Stomach (tissue), 8 donors: ENCODE measurements at regions not wholly inside any gene's neighbourhood (a gene's known extent, or its start where the extent isn't known, plus 50 kb on each side); places are given as distances from the start of the nearest gene placed in this dataset.

Source experiments
- DNase-seq, 2 donors: peaks; one replicate each; pipeline versions ENCODE4 v3.0.0 to v3.0.0-alpha.2; 2013 to 2019
- H3K27ac ChIP-seq, 5 donors: fragments of 200-600 bp in 4 of 5; sonication (generic) in 4 of 5; one replicate each; pipeline ENCODE4 v1.5.1; 2013 to 2019; ENCODE audit warnings: mild to moderate bottlenecking in 1 of 5, moderate library complexity in 1 of 5
- H3K27me3 ChIP-seq, 3 donors: fragments of 200-600 bp; sonication (generic); one replicate each; pipeline ENCODE4 v1.5.1; 2017 to 2019; ENCODE audit warnings: mixed run types in 1 of 3
- H3K36me3 ChIP-seq, 4 donors: fragments of 200-600 bp; sonication (generic); 1 replicate in 3 of 4; 2 replicates in 1 of 4; pipeline ENCODE4 v1.5.1; 2016 to 2019
- H3K4me1 ChIP-seq, 4 donors: fragments of 200-600 bp; sonication (generic); one replicate each; pipeline ENCODE4 v1.5.1; 2016 to 2019
- H3K4me3 ChIP-seq, 4 donors: fragments of 200-600 bp; sonication (generic) in 3 of 4; one replicate each; pipeline ENCODE4 v1.5.1; 2016 to 2019; ENCODE audit warnings: mild to moderate bottlenecking in 1 of 4
- H3K9me3 ChIP-seq, 4 donors: fragments of 200-600 bp; sonication (generic); one replicate each; pipeline ENCODE4 v1.5.1; 2016 to 2019
- EP300 ChIP-seq: sonication (generic); formaldehyde crosslinking; IDR thresholded peaks from one replicate; pipeline ENCODE4 v1.6.1; 2017; ENCODE audit warnings: antibody characterized with exemption
- POLR2A ChIP-seq, 4 donors: fragments of 450-650 bp; IDR thresholded peaks; one replicate each; pipeline ENCODE4 v1.6.1; 2016; ENCODE audit warnings: antibody characterized with exemption in 4 of 4, control low read depth in 2 of 4, mild to moderate bottlenecking in 1 of 4, moderate library complexity in 1 of 4
- POLR2AphosphoS5 ChIP-seq, 3 donors: sonication (generic); formaldehyde crosslinking; IDR thresholded peaks; one replicate each; pipeline ENCODE4 v1.6.1; 2016; ENCODE audit warnings: antibody characterized with exemption in 3 of 3
- WGBS, 5 donors: extraction: QIAGEN DNeasy Blood & Tissue Kit in 3 of 5; methylation state at CpG; one replicate each; pipeline versions ENCODE4 v1.1.5 to v1.1.7; 2013 to 2018; 5-methylcytosine and 5-hydroxymethylcytosine counted together
- intact Hi-C: fragments of 100-400 bp; cut with DNase I; formaldehyde crosslinking; loops from one replicate; pipeline ENCODE4 v1.15.1; 2023; ENCODE audit warnings: low total_unique reads
- TF ChIP-seq, protein P1 (sequence below), 7 experiments: fragments of 450-650 bp in 4 of 7; fragments of 200-600 bp in 3 of 7; sonication (generic) in 3 of 7; IDR thresholded peaks; one replicate each; pipeline ENCODE4 v1.5.1; 2016 to 2019; ENCODE audit warnings: antibody characterized with exemption in 7 of 7, control low read depth in 2 of 7, mild to moderate bottlenecking in 1 of 7
- donor health status: healthy with polysubstance abuse.
- donor health status: Bipolar disorder and iron deficiency.
- donor health status: healthy.

DNA sequence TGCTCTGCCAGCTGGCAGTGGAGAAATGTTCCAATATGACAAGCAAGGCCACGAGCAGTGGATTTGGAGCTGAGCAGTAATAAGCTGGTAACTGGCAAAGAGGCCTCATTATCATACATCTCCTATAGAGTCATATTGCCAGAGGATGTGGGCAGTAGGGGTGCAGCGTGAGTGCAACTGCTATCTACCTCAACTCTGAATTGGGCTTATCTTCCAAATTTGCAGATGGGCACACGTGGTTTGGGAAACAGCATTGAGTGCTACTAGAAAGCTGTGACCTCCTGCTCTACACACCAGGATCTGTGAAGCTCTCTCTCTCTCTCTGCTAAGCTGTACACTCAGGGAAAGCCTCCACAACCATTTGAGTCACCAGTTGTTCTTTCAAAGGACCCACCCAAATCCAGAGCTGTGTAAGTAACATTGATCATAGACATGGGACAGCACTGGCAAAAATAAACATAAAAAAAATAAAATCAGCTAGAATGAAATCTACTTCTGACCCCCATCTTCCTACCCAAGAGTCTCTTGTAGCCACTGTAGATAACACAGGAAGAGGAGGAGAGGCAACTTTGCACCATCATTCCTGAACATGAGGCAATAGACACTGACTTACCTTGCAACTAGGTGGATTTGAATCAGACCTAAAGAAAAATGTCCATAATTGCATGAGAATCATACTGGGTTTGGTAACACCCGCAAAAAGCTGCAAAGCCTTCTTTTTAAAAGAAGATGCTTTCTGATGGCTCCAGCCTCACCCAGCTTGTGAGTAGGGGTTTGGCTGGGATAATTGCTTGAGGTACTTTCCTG is 82.9 kb upstream of the THBS1 start:
- Histone ChIP-seq H3K27me3 (no peaks in the 10 kb centered on the region), H3K36me3 (no peaks in the 10 kb centered on the region), H3K4me1 (peaks cover 0 to 18% (median 8%) of the 10 kb centered on the region in 4 donors), H3K4me3 (no peak overlapping the region), H3K27ac (peak overlapping the region in 2 of 5 donors; percentile 38 to 54), H3K9me3 (no peaks in the 10 kb centered on the region)
- WGBS, 5 donors, result 42 to 61% (median 49%) methylated on average over 3 to 4 of the region's 4 CpGs
- no peak for DNase-seq
- TF ChIP-seq, protein P1, sequence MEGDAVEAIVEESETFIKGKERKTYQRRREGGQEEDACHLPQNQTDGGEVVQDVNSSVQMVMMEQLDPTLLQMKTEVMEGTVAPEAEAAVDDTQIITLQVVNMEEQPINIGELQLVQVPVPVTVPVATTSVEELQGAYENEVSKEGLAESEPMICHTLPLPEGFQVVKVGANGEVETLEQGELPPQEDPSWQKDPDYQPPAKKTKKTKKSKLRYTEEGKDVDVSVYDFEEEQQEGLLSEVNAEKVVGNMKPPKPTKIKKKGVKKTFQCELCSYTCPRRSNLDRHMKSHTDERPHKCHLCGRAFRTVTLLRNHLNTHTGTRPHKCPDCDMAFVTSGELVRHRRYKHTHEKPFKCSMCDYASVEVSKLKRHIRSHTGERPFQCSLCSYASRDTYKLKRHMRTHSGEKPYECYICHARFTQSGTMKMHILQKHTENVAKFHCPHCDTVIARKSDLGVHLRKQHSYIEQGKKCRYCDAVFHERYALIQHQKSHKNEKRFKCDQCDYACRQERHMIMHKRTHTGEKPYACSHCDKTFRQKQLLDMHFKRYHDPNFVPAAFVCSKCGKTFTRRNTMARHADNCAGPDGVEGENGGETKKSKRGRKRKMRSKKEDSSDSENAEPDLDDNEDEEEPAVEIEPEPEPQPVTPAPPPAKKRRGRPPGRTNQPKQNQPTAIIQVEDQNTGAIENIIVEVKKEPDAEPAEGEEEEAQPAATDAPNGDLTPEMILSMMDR (IDR thresholded peaks at IDR 0.05), result no peak
- no peak for TF ChIP-seq EP300
- no peak for TF ChIP-seq POLR2AphosphoS5 (IDR thresholded peaks at IDR 0.05)
- TF ChIP-seq POLR2A (IDR thresholded peaks at IDR 0.05), result no peak
- intact Hi-C loops, result no loop called here

DNA sequence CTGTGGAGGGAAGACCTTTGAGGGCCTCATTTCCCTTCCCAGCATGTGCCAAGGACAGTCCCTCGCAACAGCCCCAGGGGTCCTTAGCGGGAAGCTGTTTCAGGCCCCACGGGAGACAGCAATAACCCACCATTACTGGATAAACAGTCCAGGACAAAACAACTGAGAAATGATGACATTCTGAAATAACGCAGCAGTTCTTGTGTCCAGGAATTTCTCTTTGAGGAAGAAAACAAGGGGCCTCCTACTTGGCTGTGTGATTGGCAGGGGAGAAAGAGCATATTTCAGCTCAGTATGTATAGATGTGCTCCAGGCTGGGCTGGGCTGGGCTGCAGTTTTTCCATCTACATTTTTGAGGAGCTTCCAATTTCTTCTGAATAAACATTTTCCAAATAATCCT is 82.2 kb upstream of the THBS1 start:
- H3K4me1 ChIP-seq, result peaks cover 0 to 18% (median 8%) of the 10 kb centered on the region in 4 donors
- H3K36me3 ChIP-seq, result no peaks in the 10 kb centered on the region
- H3K27me3 ChIP-seq, result no peaks in the 10 kb centered on the region
- peak in 1 of 2 donors; percentile 85 for DNase-seq
- H3K27ac ChIP-seq, result peak overlapping the region in 3 of 5 donors; percentile 6 to 54 (median 38)
- 64 to 86% (median 79%) methylated on average over 4 of the region's 4 CpGs for WGBS, 5 donors
- H3K4me3 ChIP-seq, result no peak overlapping the region
- no peaks in the 10 kb centered on the region for H3K9me3 ChIP-seq
- intact Hi-C loops, result no loop called here
- TF ChIP-seq, protein P1 (IDR thresholded peaks at IDR 0.05), result no peak
- no peak for TF ChIP-seq POLR2A (IDR thresholded peaks at IDR 0.05)
- TF ChIP-seq POLR2AphosphoS5 (IDR thresholded peaks at IDR 0.05), result no peak
- TF ChIP-seq EP300, result no peak

DNA sequence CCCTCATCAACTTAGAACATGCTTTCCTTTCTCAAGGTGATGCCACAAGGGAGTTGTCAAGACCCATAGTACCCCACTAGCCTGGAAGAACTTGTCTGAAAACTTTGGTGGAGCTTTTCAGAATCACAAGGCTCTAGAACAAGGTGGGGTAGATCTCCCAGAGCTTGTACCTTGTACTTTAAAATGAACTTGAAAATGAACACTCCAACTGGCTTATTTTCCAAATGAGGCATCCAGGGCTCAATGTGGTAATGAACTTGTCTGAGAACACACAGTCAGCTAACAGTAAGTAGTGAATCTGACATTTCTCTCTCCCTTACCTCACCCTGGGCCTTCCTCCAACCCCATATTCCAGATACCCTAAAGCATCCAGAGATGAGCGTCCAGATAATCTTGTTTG is 81.8 kb upstream of the THBS1 start:
- no peak for DNase-seq
- Histone ChIP-seq H3K4me1 (peaks cover 0 to 18% (median 8%) of the 10 kb centered on the region in 4 donors), H3K9me3 (no peaks in the 10 kb centered on the region), H3K27me3 (no peaks in the 10 kb centered on the region), H3K27ac (peak overlapping the region in 3 of 5 donors; percentile 6 to 54 (median 38)), H3K4me3 (no peak overlapping the region), H3K36me3 (no peaks in the 10 kb centered on the region)
- 56 to 95% (median 84%) methylated on average over 1 of the region's 1 CpG for WGBS, 5 donors
- intact Hi-C loops, result no loop called here
- TF ChIP-seq POLR2A (IDR thresholded peaks at IDR 0.05) (no peak), POLR2AphosphoS5 (IDR thresholded peaks at IDR 0.05) (peak in 1 of 3 donors; percentile 24)

DNA sequence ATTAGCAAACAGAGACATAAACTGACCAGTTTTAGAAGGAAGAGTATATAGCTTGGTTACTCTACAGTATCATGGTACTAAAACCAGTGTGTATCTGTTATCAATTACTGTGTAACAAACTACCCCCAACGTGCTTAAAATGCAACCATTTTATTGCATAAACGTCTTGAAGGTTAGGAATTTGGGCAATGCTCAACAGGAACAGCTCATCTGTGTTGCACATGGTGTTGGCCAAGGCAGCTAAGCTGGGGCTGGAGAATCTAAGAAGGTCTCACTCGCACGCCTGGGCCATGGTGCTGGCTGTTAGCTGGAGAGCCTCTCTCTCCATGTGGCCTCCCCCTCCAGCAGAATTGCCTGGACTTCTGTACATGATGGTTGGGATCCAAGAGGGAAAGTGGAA is 81.2 kb upstream of the THBS1 start:
- Histone ChIP-seq H3K4me1 (peaks cover 0 to 18% (median 8%) of the 10 kb centered on the region in 4 donors), H3K27ac (peak overlapping the region in 1 of 5 donors; percentile 54), H3K27me3 (no peaks in the 10 kb centered on the region), H3K9me3 (no peaks in the 10 kb centered on the region), H3K4me3 (no peak overlapping the region), H3K36me3 (no peaks in the 10 kb centered on the region)
- DNase-seq, result no peak
- WGBS, 5 donors, result 75 to 93% (median 85%) methylated on average over 4 of the region's 4 CpGs
- intact Hi-C loops, result no loop called here
- TF ChIP-seq, protein P1 (IDR thresholded peaks at IDR 0.05), result no peak
- TF ChIP-seq POLR2A (IDR thresholded peaks at IDR 0.05) (no peak), EP300 (no peak), POLR2AphosphoS5 (IDR thresholded peaks at IDR 0.05) (no peak)
